Activated CD8-positive, alpha-beta T cell treated with anti-CD3 and anti-CD28 coated beads for 36 hours (primary cell): ENCODE measurements at regions not wholly inside any gene's neighbourhood (a gene's known extent, or its start where the extent isn't known, plus 50 kb on each side); places are given as distances from the start of the nearest gene placed in this dataset.
"Not testable (repeated sequence)": the region's sequence is repeated elsewhere in the genome, so short reads cannot be mapped to it uniquely, and the experiment has no call there.

Experiments used
- ATAC-seq: fragments of 200-7000 bp; cut with Tn5 transposase; one replicate; pipeline ENCODE4 v1.10.0; 2021; ENCODE audit warnings: mild to moderate bottlenecking, moderate library complexity
- CTCF ChIA-PET: fragments of 350-600 bp; sonication (Branson Sonifier 250); formaldehyde crosslinking; loops from one replicate; lab custom pipeline; 2021; ENCODE audit warnings: antibody characterized with exemption; lab: Charles Lee
- POLR2A ChIA-PET: fragments of 350-600 bp; sonication (Branson Sonifier 250); formaldehyde crosslinking; loops from one replicate; lab custom pipeline; 2021; ENCODE audit warnings: antibody characterized with exemption; lab: Charles Lee
- DNase-seq: peaks from one replicate; pipeline ENCODE4 v3.0.0-alpha.2; 2020
- H3K27ac Mint-ChIP-seq: one replicate; pipeline ENCODE4 v1.8.0; 2021; ENCODE audit warnings: mild to moderate bottlenecking, mixed read lengths
- H3K27me3 Mint-ChIP-seq: one replicate; pipeline ENCODE4 v1.8.0; 2021; ENCODE audit warnings: mixed read lengths
- H3K36me3 Mint-ChIP-seq: one replicate; pipeline ENCODE4 v1.8.0; 2021; ENCODE audit warnings: low read depth, mixed read lengths
- H3K4me1 Mint-ChIP-seq: one replicate; pipeline ENCODE4 v1.8.0; 2021; ENCODE audit warnings: low read depth, mixed read lengths
- H3K4me3 Mint-ChIP-seq: one replicate; pipeline ENCODE4 v1.8.0; 2021; ENCODE audit warnings: mild to moderate bottlenecking, moderate library complexity, mixed read lengths
- H3K9me3 Mint-ChIP-seq: one replicate; pipeline ENCODE4 v1.8.0; 2021; ENCODE audit warnings: mixed read lengths
- CTCF ChIP-seq: fragments of 200-600 bp; IDR thresholded peaks from one replicate; pipeline ENCODE4 v1.8.0; 2022; ENCODE audit warnings: antibody characterized with exemption, mild to moderate bottlenecking
- intact Hi-C: fragments of 100-400 bp; cut with micrococcal nuclease; formaldehyde crosslinking; loops from one replicate; pipeline ENCODE4 v1.10.0; 2022

DNA sequence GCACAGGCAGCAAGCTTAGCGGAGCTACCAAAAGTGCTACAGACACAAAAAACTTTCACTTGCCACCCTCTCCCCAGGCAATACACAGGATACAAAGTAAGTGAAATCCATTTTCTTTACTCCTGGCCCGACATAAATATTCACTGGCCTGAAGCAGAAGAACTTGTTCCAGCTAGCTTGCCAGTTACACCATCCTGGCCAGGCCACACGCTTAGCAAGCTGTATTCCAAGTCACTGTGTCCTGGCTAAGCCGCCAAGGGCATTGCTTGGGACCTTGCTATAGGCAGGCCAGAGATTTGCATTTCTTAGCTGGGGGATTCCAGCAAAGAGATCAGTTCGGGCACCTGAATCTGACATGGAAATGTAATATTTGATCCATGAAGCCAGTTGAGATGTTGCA lies 71.0 kb upstream of the SLC1A3 start:
- TF ChIP-seq CTCF, result no peak
- POLR2A ChIA-PET, result no interaction called here
- intact Hi-C loops, result no loop called here
- Mint-ChIP-seq H3K27me3 (peaks cover 7% of the 10 kb centered on the region), H3K27ac (no peak overlapping the region), H3K4me1 (no peaks in the 10 kb centered on the region), H3K36me3 (no peaks in the 10 kb centered on the region), H3K4me3 (no peak overlapping the region), H3K9me3 (no peaks in the 10 kb centered on the region)
- DNase-seq (no peak), ATAC-seq (no peak)
- CTCF ChIA-PET, result no interaction called here

DNA sequence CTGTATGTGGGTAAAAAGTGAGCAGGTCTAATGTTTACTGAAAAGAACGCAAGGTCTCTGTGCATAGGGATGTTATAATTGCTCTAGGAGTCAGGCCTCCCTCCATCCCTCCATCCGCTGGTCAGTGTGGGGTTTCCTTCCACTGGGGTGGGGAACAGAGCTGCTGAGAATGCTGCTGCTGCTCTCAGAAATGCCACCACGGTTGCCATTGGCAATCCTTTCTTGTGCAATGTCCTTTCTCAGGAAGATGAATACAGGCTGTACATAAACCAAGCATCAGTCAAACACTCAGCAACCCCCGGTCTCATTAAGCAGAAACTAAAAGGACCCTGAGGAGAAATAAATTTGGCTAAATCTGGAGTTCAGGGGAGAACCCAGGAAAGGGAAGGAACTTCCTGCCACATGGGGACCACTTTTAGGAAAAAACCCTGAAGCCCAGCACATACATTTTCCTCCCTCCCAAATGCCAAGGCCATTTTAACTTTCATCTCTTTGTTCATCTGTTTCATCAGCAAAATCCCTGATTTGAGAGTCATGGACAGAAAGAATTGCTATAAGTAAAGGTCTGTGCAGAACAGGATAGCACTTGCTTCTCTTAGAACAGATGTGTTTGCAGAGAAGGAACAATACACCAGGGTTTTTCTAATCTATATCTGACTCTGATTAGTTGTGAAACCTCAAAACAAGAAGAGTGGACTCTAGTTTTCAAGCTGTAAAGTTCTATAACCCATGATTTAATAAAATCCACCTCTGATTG lies 70.4 kb upstream of the SLC1A3 start:
- ChIA-PET POLR2A (no interaction called here), CTCF (no interaction called here)
- Mint-ChIP-seq H3K4me1 (no peaks in the 10 kb centered on the region), H3K4me3 (no peak overlapping the region), H3K9me3 (no peaks in the 10 kb centered on the region), H3K27ac (no peak overlapping the region), H3K27me3 (peaks cover 7% of the 10 kb centered on the region), H3K36me3 (no peaks in the 10 kb centered on the region)
- ATAC-seq (no peak), DNase-seq (no peak)
- TF ChIP-seq CTCF, result no peak
- intact Hi-C loops, result no loop called here

GRCh38 chr5:36536616-36537005 lies 69.8 kb upstream of the SLC1A3 start:
- H3K27ac Mint-ChIP-seq, result no peak overlapping the region
- POLR2A ChIA-PET, result no interaction called here
- H3K4me3 Mint-ChIP-seq, result no peak overlapping the region
- intact Hi-C loops, result no loop called here
- TF ChIP-seq CTCF, result no peak
- no peak for DNase-seq
- CTCF ChIA-PET, result no interaction called here
- peaks cover 7% of the 10 kb centered on the region for H3K27me3 Mint-ChIP-seq
- ATAC-seq, result no peak
- no peaks in the 10 kb centered on the region for H3K4me1 Mint-ChIP-seq
- no peaks in the 10 kb centered on the region for H3K9me3 Mint-ChIP-seq
- H3K36me3 Mint-ChIP-seq, result no peaks in the 10 kb centered on the region

GRCh38 chr5:36537724-36538123 lies 68.7 kb upstream of the SLC1A3 start:
- ATAC-seq (no peak), DNase-seq (no peak)
- ChIA-PET POLR2A (no interaction called here), CTCF (interaction anchor here (0.7 to 0.8 kb wide), 2 partner anchors 123 to 459 kb away, joined by 3 read pairs; no protein-coding TSS in a partner anchor)
- no peaks in the 10 kb centered on the region for H3K9me3 Mint-ChIP-seq
- peaks cover 7% of the 10 kb centered on the region for H3K27me3 Mint-ChIP-seq
- no peak for TF ChIP-seq CTCF
- H3K27ac Mint-ChIP-seq, result no peak overlapping the region
- H3K4me1 Mint-ChIP-seq, result no peaks in the 10 kb centered on the region
- H3K4me3 Mint-ChIP-seq, result no peak overlapping the region
- no peaks in the 10 kb centered on the region for H3K36me3 Mint-ChIP-seq
- intact Hi-C loops, result no loop called here

DNA sequence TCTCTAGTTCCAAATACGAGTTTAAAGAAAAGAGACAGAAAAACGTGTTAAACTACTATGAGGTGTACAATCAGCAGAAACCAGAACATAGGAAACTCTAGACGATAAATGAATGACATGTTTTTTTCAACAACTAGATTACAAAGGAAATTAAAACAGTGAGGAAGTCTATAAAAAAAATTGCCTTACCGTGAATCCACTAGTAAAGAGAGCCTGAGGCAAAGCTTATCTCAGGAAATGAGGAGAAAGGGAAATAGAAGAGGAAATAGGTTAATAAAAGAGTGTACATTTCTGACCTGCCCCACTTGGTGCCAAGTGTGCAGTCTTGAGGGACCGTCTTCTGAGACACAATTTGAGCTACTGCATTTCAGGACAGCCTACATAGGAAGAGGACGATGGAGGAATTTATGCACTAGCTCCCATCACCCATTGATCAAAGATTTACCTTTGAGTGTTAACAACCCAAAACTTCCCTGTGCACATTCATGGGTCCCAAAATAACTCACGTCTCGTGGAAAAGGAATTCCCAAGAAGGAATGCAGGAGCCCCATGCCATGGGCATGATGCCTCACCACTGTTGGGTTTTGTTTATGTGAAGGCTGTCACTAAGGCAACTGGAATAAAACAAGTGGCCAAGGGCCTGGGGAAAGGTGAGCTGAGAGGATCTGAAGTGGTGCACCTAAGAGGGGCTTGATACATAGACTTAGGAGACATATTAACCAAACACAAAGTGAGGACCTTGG lies 53.6 kb upstream of the SLC1A3 start:
- Mint-ChIP-seq H3K4me1 (no peaks in the 10 kb centered on the region), H3K36me3 (no peaks in the 10 kb centered on the region), H3K4me3 (no peak overlapping the region), H3K27ac (no peak overlapping the region), H3K27me3 (no peaks in the 10 kb centered on the region), H3K9me3 (peaks cover 6% of the 10 kb centered on the region)
- POLR2A ChIA-PET, result interaction anchor here (0.7 kb wide), 1 partner anchor 39 kb away, joined by 4 read pairs; no protein-coding TSS in a partner anchor
- DNase-seq (no peak), ATAC-seq (no peak)
- intact Hi-C loops, result no loop called here
- CTCF ChIA-PET, result no interaction called here
- TF ChIP-seq CTCF, result no peak

DNA sequence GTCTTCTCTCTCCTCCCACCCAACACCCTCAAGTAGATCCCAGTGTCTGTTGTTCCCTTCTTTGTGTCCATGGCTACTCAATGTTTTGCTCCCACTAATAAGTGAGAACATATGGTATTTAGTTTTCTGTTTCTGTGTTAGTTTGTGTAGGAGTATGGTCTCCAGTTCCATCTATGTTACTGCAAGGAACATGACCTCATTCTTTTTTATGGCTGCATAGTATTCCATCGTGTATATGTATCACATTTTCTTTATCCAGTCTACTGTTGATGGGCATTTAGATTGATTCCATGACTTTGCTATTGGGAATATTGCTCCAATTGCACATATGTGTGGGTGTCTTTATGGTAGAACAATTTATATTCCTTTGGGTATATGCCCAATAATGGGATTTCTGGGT lies 51.4 kb upstream of the SLC1A3 start:
- intact Hi-C loops, POLR2A ChIA-PET, CTCF ChIA-PET, ATAC-seq, H3K9me3 Mint-ChIP-seq, H3K36me3 Mint-ChIP-seq, H3K27me3 Mint-ChIP-seq, H3K27ac Mint-ChIP-seq, H3K4me3 Mint-ChIP-seq, DNase-seq, H3K4me1 Mint-ChIP-seq: not testable (repeated sequence)
